ENCODE measurements at regions not wholly inside any gene's neighbourhood (a gene's known extent, or its start where the extent isn't known, plus 50 kb on each side); places are given as distances from the start of the nearest gene placed in this dataset.

DNA sequence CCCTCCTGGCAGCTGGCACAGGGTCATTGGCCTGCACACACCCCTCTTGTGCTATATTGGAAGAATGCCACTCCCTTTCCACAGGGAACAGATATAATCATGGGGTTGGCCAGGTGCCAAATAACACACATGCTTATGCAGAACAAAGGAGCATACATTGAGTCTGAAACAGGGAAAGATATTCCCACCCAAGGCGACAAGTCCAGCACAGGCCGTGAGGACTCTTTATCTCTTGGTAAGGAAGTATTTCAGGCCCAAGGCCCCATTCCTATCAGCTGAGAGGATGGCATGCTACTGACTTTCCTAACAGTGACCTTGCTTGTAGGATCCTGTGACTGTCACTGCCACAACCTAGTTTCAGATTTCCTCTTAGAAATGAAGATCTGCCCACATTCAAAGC lies 59.0 kb upstream of the STXBP6 start:
- Histone ChIP-seq H3K9me1 (replicated peaks; ENCODE audit: control insufficient read depth, extremely low read depth, insufficient read depth, low read length) (no peaks in the 10 kb centered on the region), H3K4me3 (replicated peaks in 1 of 3; ENCODE audit: insufficient read depth in 1 of 3, low read depth in 1 of 3, low read length in 3 of 3) (no peak overlapping the region), H3K36me3 (ENCODE audit: control insufficient read depth in 2 of 2, extremely low read depth in 1 of 2, insufficient read depth in 2 of 2, low read length in 2 of 2) (no peaks in the 10 kb centered on the region), H3K4me2 (ENCODE audit: insufficient read depth, low read length) (no peak overlapping the region), H4K20me1 (replicated peaks; ENCODE audit: control insufficient read depth, extremely low read depth, insufficient read depth, low read length) (no peaks in the 10 kb centered on the region), H3K79me2 (ENCODE audit: control insufficient read depth, insufficient read depth, low read length) (no peaks in the 10 kb centered on the region), H3K9ac (replicated peaks; ENCODE audit: extremely low read depth, insufficient read depth, low read length) (no peak overlapping the region), H3K4me1 (ENCODE audit: control insufficient read depth, extremely low read depth, insufficient read depth, low read length) (no peaks in the 10 kb centered on the region), H3K9me3 (replicated peaks; ENCODE audit: control insufficient read depth, insufficient read depth, low read length) (no peaks in the 10 kb centered on the region), H2AFZ (ENCODE audit: low read depth, low read length) (no peak overlapping the region), H3K27me3 (ENCODE audit: control insufficient read depth in 2 of 2, insufficient read depth in 2 of 2, low read length in 2 of 2) (no peaks in the 10 kb centered on the region), H3K27ac (ENCODE audit: insufficient read depth, low read depth, low read length) (no peak overlapping the region)
- DNase-seq (ENCODE audit: low read depth, low spot score) (no peak), FAIRE-seq (no peak)
- ChIA-PET POLR2A (no interaction called here), CTCF (no interaction called here)
- dilution Hi-C loops (cut with MboI; ENCODE audit: extremely low pct_ligation_motif_present, low sequenced_read_pairs) (no loop called here), intact Hi-C loops (cut with micrococcal nuclease) (no loop called here)
- TF ChIP-seq, protein P1, sequence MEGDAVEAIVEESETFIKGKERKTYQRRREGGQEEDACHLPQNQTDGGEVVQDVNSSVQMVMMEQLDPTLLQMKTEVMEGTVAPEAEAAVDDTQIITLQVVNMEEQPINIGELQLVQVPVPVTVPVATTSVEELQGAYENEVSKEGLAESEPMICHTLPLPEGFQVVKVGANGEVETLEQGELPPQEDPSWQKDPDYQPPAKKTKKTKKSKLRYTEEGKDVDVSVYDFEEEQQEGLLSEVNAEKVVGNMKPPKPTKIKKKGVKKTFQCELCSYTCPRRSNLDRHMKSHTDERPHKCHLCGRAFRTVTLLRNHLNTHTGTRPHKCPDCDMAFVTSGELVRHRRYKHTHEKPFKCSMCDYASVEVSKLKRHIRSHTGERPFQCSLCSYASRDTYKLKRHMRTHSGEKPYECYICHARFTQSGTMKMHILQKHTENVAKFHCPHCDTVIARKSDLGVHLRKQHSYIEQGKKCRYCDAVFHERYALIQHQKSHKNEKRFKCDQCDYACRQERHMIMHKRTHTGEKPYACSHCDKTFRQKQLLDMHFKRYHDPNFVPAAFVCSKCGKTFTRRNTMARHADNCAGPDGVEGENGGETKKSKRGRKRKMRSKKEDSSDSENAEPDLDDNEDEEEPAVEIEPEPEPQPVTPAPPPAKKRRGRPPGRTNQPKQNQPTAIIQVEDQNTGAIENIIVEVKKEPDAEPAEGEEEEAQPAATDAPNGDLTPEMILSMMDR (IDR thresholded peaks at IDR 0.05; ENCODE audit: extremely low read depth in 1 of 2, insufficient read depth in 1 of 2, low read depth in 1 of 2, low read length in 2 of 2) = no peak
- TF ChIP-seq FOS (IDR thresholded peaks at IDR 0.05; ENCODE audit: borderline replicate concordance, insufficient read depth, low read length) (no peak), EZH2 (IDR thresholded peaks at IDR 0.05; ENCODE audit: borderline replicate concordance, low read depth, low read length, severe bottlenecking) (no peak), MYC (IDR thresholded peaks at IDR 0.05; ENCODE audit: low read depth, low read length) (no peak), POLR2A (IDR thresholded peaks at IDR 0.05; ENCODE audit: low read depth, low read length) (no peak), POLR2AphosphoS5 (IDR thresholded peaks at IDR 0.05; ENCODE audit: insufficient read depth, low read depth, low read length) (no peak), JUN (IDR thresholded peaks at IDR 0.05; ENCODE audit: borderline replicate concordance, insufficient read depth, insufficient read length, low read depth) (no peak)
- TF ChIP-seq, protein P2, sequence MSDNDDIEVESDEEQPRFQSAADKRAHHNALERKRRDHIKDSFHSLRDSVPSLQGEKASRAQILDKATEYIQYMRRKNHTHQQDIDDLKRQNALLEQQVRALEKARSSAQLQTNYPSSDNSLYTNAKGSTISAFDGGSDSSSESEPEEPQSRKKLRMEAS (IDR thresholded peaks at IDR 0.05; ENCODE audit: insufficient read depth, insufficient read length) = no peak
- no TSS peak for BruUV-seq (replicated peaks)
